ENCODE measurements at regions not wholly inside any gene's neighbourhood (a gene's known extent, or its start where the extent isn't known, plus 50 kb on each side); places are given as distances from the start of the nearest gene placed in this dataset.

GRCh38 chr3:106720510-106720909 is 656.7 kb upstream of the CCDC54 start:
- no peak for DNase-seq

GRCh38 chr3:106725566-106725965 is 651.7 kb upstream of the CCDC54 start:
- no peak for DNase-seq

- no peak for DNase-seq
Observed at GRCh38 chr3:106728315-106729098, 648.7 kb upstream of the CCDC54 start.

- DNase-seq: no peak
Observed at GRCh38 chr3:106729481-106729880, 647.8 kb upstream of the CCDC54 start.

GRCh38 chr3:106731230-106731629 is 646.0 kb upstream of the CCDC54 start:
- no peak for DNase-seq

GRCh38 chr3:106734712-106735111 is 642.5 kb upstream of the CCDC54 start:
- no peak for DNase-seq

GRCh38 chr3:106737265-106737664 is 640.0 kb upstream of the CCDC54 start:
- DNase-seq: no peak

- DNase-seq: no peak
Observed at GRCh38 chr3:106740116-106740515, 637.1 kb upstream of the CCDC54 start.

- DNase-seq: no peak
Observed at GRCh38 chr3:106745344-106746168, 631.7 kb upstream of the CCDC54 start.

- no peak for DNase-seq
Observed at GRCh38 chr3:106746286-106746685, 631.0 kb upstream of the CCDC54 start.

GRCh38 chr3:106748472-106749262 is 628.6 kb upstream of the CCDC54 start:
- no peak for DNase-seq

GRCh38 chr3:106750092-106750491 is 627.1 kb upstream of the CCDC54 start:
- no peak for DNase-seq

GRCh38 chr3:106755336-106755735 is 621.9 kb upstream of the CCDC54 start:
- no peak for DNase-seq

GRCh38 chr3:106756901-106757300 is 620.3 kb upstream of the CCDC54 start:
- no peak for DNase-seq

- no peak for DNase-seq
Observed at GRCh38 chr3:106758459-106758858, 618.8 kb upstream of the CCDC54 start.

- no peak for DNase-seq
Observed at GRCh38 chr3:106759731-106760130, 617.5 kb upstream of the CCDC54 start.

GRCh38 chr3:106765342-106765741 is 611.9 kb upstream of the CCDC54 start:
- DNase-seq: no peak

- no peak for DNase-seq
Observed at GRCh38 chr3:106768941-106769480, 608.2 kb upstream of the CCDC54 start.

GRCh38 chr3:106773795-106774194 is 603.4 kb upstream of the CCDC54 start:
- DNase-seq: no peak

GRCh38 chr3:106783231-106783630 is 594.0 kb upstream of the CCDC54 start:
- DNase-seq: no peak

- DNase-seq: no peak
Observed at GRCh38 chr3:106789276-106789675, 588.0 kb upstream of the CCDC54 start.

GRCh38 chr3:106792716-106793115 is 584.5 kb upstream of the CCDC54 start:
- DNase-seq: no peak

GRCh38 chr3:106794442-106794841 is 582.8 kb upstream of the CCDC54 start:
- no peak for DNase-seq

Data from GOT3 (cell line).